Activated CD8-positive, alpha-beta memory T cell treated with anti-CD3 and anti-CD28 coated beads for 4 hours (primary cell): ENCODE measurements at regions not wholly inside any gene's neighbourhood (a gene's known extent, or its start where the extent isn't known, plus 50 kb on each side); places are given as distances from the start of the nearest gene placed in this dataset.
"Not testable (repeated sequence)": the region's sequence is repeated elsewhere in the genome, so short reads cannot be mapped to it uniquely, and the experiment has no call there.

Experiments used
- DNase-seq, 2 donors: peaks; one replicate each; pipeline ENCODE4 v3.0.0-alpha.2; 2020; ENCODE audit warnings: low read depth in 2 of 2

DNA sequence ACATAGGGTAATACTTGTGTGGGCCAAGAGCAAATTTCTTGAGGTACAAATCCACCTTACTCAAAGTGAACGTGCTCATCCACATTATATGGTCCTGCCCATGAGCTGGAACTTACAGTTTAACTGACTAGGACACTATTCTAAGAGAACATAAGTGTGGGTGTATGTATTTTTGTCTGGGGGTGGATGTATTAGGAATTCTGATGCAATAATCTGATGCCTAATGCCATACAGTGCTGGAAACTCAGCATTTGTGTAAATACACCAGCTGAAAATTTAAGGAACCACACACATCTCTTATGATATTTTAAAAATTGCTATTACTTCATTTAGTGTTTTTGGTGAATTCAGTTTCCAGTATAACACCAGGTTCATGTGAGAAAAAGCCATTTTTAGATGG, 1350.7 kb downstream of the ZPLD1 start:
- DNase-seq: no peak

DNA sequence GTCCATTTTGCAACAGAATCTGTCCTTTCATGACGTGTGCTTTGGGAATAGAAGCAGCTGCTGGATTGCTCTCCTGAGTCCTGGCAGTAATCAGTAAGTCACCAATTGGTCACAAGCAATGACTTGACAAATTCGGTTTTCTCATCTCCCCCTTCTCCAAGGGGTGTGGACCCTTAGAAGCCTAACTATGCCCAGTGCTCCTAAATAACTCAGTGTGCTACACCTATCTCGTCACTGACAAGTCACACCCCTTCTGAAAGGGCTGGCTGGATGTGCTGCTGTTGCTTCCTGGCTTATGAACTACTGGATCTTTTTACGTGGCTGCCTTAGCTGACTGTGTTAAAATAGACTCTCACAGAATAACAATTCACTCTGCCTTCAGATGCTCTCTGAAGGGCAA, 1351.5 kb downstream of the ZPLD1 start:
- no peak for DNase-seq

DNA sequence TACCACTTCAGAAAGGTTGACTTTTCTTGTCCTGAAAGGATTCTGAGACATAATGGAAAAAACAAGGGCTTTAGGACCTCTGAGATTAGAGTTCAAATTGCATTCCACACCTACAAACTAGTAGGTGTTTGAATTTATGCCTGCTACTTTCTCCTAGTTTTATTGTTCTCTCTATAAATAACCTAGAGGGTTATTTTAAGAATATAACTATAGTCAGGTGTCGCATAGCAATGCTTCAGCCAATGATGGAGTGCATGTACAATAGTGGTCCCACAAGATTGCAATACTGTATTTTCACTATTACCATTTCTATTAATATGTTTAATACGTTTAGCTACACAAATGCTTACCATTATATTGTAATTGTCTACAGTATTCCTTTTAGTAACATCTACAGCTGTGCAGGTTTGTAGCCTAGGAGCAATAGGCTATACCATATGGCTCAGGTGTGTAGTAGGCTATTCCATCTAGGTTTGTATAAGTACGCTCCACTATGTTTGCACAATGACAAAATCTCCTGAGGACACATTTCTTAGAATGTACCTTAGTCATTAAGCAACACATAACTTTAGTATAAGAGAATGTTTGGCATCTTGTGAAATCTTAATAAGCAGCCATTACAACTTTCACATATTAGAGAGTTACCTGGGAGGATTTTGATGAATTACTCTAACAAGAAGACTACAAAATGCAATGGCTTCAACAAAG, 1352.5 kb downstream of the ZPLD1 start:
- DNase-seq: no peak

DNA sequence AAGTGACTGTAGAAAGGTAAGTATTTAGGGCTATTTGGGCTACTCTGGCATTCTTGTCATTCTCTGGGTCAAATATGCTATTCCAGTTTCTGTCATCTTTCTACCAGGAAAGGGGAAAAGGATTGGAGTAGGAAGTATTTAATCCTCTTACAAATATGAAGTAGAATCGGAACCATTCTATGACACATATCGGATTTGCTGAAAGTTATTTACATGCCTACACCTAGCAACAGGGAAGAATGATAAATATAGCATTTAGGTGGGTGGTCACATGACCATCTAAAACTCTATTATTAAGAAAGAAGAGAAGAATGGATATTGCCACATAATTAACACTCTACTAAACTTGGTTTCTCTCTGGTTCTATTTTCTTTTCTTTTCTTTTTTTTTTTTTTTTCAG, 1353.1 kb downstream of the ZPLD1 start:
- DNase-seq: no peak

DNA sequence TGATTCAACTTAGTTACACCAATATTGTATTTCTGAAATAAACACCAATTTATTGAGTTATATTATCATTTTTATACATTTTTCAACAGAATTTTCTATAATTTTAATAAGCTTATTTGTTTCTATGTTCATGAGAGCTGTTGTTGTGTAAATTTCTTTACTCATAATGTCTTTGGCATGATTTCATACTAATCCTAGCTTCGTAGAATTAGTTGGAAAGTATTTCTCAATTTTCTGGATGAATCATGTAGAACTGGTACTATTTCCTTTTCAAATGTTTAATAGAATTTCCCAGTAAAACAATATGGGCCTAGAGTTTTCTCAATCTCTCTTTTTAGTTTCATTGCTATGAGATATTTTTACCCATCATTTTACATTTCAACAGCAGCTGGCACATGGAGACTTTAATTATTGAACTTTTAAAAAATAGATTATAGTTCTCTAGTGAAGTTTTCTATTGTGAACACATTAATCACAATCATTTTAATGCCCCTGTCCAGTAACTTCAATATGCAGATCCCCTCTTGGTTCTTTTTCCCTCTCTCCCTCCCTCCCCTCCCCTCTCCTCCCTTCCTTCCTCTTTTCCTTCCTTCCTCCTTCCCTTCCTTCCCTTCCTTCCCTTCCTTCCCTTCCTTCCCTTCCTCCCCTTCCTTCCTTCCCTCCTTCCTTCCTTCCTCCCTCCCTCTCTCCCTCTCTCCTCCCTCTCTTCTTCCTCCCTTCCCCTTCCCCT, 1357.1 kb downstream of the ZPLD1 start:
- DNase-seq: no peak

DNA sequence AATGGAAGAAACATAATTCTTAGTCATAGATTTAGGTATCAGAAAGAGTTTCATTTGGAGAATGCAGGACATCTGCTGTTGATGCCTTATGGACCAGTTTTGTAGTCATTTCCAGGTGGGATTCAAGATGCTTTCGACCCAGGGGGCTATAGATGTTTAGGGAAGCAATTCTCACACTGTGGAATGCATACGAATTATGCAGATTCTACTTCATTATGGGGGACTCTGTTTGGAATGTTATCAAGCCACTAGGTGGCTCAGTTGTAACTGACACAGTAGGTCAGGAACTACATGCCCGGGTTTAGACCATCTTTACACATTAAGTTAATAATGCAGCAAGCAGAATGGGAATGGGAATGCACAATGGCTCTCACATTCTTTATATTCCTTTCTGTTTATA, 1359.8 kb downstream of the ZPLD1 start:
- DNase-seq: no peak

DNA sequence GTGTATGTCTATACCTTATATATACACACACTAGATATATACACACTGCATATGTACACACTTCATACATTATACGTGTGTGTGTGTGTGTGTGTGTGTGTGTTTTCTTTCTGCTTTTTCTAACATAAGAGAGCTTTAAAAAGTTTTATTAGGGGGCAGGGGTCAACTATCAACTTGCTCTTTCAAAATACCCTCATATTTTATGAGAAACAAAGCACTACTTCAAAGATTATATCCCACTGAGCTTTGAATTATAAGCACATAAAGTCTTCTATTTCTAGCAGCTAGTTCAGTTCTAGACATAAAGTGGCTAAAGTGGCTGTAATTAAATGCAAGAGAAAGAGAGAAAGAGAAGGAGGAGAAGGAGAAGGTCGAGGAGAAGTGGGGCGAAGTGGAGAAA, 1361.3 kb downstream of the ZPLD1 start:
- DNase-seq: no peak

DNA sequence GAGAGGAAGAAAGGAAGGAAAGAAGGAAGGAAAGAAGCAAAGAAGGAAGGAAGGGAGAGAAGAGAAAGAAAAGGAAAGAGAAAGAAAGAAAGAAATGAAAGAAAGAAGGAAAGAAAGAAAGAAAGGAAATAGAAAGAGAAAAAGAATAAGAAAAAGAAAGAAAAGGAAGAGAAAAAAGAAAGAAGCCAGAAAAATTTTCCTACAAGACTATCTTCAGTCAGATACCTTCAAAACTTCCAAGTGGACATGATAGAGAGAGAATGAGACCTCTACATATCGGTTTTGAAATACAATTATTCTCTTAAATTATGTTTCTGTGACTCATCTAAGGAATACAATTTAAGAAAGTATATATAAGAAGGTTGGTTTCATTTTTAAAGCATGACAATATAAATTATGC, 1369.0 kb downstream of the ZPLD1 start:
- no peak for DNase-seq

DNA sequence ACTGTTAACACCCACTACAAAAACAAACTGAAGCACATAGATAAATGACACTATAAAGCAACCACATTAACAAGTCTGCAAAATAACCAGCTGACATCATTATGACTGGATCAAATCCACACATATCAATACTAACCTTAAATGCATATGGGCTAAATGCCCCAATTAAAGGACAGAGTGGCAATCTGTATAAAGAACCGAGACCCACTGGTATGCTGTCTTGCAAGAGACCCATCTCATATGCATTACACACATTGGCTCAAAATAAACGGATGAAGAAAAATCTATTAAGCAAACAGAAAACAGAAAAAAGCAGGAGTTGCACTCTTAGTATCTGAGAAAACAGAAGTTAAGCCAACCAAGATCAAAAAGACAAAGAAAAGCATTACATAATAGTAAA, 1375.4 kb downstream of the ZPLD1 start:
- no peak for DNase-seq

DNA sequence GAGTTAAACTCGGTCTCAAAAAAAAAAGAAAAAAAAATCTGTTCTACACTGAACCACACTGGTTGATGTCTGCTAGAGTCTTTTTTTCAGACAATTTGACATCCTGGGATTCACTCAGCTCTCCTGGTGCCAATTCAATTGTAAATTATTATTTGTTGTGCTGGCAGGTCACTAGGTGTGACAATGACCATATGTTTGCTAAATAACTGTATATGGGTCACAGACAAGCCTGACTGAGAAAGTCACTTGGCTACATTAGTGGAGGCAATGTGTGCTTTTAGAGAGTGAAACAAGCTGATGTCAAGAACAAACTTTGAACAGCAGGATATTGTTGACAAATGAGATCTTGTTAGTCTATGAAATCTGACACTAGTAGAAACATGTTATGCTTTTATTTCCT, 1379.1 kb downstream of the ZPLD1 start:
- no peak for DNase-seq

DNA sequence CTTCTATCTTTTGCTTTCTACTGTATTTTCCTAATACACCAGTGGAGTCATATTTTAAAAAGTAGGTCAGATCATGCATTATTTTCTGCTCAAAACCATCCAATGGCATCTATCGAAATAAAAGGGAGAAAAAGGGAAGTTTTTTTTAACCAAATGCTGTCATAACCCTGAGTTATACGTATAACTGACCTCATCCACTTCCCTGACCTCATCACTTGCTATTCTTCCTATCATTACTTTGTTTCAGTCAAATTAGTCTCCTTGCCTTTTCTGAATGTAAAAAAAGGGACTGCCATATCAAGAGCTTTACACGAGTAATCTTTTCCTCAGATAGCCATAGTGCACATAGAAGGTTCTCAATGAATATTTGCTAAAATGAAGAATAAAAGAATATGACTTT, 1383.6 kb downstream of the ZPLD1 start:
- DNase-seq: no peak

DNA sequence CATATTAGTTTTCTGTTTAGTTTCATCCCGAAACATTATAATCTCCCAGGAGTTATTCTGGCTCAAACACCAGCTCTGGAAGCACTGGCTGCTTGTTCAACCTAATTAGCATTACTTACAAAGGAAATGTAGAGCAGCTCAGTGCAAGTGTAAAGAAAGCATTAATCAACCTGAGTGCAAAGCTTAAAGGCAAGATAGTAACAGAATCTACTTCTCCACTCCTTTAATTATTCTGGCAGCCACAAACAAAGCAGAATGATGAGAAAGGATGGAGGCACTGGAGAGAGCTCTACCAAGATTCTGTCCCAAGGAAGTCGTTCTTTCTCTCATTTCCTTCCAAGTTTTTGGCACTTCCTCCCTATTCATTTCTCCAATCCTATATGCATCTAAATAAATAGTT, 1384.0 kb downstream of the ZPLD1 start:
- no peak for DNase-seq

DNA sequence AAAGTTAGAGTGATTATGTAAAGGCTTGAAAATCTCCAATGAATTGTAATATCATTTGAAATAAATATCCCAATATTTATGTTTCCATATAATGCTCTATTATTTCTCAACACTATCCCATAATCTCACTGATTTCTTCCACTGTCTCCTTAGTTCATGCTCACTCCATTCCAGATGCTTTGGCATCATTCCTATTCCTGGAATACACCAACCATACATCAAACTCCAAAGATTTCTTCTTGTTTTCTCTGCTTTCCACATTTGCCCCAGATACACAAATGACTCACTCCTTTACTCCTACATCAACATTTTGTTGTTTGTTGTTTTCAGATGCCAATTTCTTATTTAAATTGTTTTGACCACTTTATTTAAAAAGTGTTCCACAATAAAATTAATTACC, 1390.8 kb downstream of the ZPLD1 start:
- no peak for DNase-seq

DNA sequence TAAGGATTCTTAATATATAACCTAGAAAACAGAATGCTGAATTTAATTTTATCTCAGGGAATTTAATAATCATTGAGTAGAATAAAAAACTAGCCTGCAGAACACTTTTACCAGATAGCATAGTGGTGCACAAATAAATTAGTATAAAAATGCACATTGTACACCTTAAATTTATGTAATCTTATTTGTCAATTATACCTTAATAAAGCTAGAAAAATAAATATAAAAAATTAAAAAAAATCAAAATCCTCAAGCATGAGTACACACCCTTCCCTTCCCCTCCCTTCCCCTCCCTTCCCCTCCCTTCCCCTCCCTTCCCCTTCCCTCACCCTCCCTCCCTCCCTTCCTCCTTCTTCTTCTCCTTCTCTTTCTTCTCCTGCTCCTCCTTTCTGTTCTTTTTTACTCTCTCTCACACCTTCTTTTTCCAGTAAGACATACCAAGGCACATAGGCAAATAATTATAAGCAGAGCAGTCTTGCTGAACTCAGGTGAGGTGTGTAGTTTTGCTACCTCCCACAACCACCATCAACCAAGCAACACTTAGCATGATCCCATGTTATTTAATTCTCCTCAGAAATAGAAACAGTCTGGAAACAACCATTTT, 1395.0 kb downstream of the ZPLD1 start:
- no peak for DNase-seq

DNA sequence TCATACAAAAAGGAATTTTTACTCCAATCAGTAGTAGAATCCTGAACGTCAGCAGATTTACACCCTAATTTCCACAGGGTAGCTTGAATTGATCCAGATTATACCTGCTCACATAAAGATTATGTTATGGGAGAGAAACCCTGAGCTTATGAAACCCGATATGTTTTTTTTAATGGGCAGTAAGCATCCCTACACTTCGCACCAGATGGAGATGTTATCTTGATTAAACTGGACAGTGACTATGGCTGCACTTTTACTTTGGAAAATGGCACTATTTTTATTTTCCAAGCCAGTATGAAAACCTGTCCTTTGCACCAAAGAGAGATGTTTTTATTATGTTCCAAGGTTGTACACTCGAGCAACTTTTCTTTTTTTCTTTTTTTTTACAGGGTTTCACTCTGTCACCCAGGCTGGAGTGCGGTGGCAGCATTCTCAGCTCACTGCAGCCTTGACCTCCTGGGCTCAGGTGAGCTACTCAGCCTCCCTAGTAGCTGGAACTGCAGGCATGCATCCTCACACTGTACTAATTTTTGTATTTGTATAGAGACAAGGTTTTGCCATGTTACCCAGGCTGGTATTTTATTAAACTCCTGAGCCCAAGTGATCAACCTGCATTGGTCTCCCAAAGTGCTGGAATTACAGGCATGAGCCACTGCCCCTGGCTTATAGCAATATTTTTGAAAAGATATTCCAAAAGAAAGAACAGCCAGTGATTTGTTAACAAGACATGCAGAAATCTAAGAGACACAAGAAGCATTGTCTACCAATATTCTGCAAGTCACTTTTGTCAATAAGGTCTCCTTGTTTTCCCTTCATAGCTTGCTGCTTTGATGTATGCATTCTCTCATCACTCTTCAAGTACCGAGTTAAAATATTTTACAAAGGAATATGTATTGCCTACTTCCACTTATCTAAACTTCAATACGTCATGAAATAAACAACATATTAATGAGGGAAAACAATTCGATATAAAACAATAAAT, 1412.6 kb downstream of the ZPLD1 start:
- no peak for DNase-seq

DNA sequence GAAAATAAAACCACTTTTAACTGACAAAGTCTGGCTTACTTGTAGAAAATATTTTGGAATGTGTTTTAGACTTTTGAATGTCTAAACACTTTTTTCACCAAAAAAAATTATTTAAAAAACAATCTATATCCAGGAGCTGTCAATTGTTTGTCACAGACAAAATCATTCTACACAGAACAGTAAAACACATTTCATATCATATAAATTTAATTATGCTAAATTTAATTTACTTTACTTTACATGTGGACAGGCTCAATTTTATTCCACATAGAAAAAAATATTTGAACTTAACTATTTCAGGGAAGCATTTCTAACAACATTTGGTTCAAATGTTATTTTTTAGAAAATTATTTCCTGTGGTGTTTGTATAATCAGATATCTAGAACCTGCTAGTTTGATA, 1417.0 kb downstream of the ZPLD1 start:
- DNase-seq: no peak

DNA sequence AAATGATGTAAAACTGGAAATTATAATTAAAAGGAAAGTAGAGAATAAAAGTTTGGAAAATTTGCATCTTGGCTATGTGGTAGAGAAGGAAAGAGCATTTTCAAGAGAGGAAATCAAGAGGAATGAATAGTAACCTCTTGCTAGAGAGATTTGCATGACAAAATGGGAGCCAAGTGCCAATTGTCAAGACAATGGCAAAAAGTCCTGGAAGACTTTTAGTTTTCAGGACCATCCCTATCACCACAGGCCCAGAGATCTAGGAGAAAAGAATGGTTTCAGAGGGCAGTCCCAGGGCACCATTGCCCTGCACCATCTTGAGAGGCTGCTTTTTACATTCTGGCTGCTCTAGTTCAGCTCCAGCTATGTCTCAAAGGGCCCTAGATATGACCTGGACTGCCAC, 1427.6 kb downstream of the ZPLD1 start:
- DNase-seq: no peak

DNA sequence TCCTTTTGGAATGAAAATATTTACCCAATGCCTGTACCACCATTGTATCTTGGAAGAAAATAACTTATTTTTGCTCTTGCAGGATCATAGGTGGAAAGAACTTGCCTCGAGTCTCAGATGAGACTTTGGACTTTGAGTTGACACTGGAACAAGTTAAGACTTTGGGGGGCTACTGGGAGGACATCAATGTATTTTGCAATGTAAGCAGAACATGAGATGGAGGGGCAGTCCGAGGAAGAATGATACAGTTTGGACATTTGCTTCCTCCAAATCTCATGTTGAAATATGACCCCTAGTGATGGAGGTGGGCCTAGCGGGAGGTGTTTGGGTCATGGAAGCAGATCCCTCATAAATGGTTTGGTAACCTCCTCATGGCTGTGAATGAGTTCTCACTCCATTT, 1428.6 kb downstream of the ZPLD1 start:
- no peak for DNase-seq

DNA sequence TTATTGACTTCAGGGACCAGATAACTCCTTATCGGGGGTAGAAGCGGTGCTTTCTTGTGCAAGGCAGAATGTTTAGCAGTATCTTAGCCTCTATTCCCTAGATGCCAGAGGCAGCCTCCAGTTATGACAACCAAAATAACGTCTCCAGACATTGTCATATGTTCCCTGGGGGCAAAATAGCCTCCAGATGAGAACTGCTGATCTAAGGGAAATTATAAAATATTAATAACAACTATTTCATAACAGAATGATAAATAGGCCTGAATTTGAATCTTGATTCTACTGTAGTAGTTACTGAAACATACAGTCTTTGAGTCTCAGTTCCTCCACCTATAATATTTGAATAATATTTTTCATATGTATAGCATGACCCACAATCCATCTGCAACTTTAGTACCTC, 1431.3 kb downstream of the ZPLD1 start:
- DNase-seq: no peak

DNA sequence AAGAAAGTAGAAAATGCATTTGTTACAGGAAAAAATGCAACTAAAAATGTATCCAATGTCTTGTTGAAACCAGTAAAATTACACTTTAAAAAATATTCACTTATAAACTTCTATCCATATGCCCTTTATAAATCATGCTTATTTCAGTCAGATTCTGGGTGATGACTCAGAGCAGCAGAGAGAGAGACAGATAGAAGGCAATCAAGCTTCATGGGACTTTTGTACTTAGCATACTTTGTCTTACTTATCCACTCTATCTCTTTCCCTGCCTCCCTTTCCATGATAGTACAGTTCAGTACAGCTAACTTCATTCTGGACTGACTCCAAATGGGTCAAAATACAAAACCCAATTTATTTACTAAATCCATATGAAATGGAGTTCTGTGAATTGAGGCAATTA, 1438.2 kb downstream of the ZPLD1 start:
- no peak for DNase-seq

DNA sequence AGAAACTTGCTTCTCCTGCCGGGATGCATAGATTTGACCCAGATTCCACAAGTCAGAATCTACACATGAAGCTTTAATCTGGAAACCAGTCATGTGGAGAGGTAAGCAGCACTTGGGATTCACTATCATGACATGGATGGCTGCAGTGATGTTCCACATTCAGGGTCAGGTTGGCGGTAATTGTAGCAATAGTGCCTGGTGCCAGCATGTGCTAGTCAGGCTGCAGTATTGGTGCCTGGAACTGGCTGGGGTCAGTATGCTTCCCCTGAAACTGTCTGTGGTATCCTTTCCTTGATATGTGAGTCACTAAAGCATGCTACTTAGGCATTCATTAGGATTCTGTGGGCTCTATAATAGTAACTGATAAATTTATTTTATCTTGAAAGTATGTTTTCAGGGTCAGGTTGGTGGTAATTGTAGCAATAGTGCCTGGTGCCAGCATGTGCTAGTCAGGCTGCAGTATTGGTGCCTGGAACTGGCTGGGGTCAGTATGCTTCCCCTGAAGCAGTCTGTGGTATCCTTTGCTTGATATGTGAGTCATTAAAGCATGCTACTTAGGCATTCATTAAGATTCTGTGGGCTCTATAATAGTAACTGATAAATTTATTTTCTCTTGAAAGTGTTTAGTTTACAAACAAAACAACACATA, 1439.2 kb downstream of the ZPLD1 start:
- DNase-seq: no peak

DNA sequence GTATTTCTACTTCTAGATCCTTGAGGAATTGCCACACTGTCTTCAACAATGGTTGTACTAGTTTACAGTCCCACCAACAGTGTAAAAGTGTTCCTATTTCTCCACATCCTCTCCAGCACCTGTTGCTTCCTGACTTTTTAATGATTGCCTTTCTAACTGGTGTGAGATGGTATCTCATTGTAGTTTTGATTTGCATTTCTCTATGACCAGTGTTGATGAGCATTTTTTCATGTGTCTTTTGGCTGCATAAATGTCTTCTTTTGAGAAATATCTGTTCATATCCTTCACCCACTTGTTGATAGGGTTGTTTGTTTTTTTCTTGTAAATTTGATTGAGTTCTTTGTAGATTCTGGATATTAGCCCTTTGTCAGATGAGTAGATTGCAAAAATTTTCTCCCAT, 1447.0 kb downstream of the ZPLD1 start:
- DNase-seq: not testable (repeated sequence)
